Suprapubic skin (tissue), 4 donors: ENCODE measurements at regions not wholly inside any gene's neighbourhood (a gene's known extent, or its start where the extent isn't known, plus 50 kb on each side); places are given as distances from the start of the nearest gene placed in this dataset.

Source experiments
- DNase-seq, 2 donors: peaks; one replicate each; pipeline ENCODE4 v3.0.0-alpha.2; 2019; ENCODE audit warnings: low spot score in 2 of 2
- H3K27ac ChIP-seq: fragments of 200-600 bp; sonication (generic); one replicate; pipeline ENCODE4 v1.5.1; 2019
- H3K27me3 ChIP-seq: fragments of 200-600 bp; sonication (generic); one replicate; pipeline ENCODE4 v1.5.1; 2019
- H3K36me3 ChIP-seq: fragments of 200-600 bp; sonication (generic); one replicate; pipeline ENCODE4 v1.5.1; 2019
- H3K4me1 ChIP-seq: fragments of 200-600 bp; sonication (generic); one replicate; pipeline ENCODE4 v1.5.1; 2019
- H3K4me3 ChIP-seq: fragments of 200-600 bp; sonication (generic); one replicate; pipeline ENCODE4 v1.5.1; 2019; ENCODE audit warnings: mild to moderate bottlenecking
- H3K9me3 ChIP-seq: fragments of 200-600 bp; sonication (generic); one replicate; pipeline ENCODE4 v1.5.1; 2019
- CTCF ChIP-seq, 2 donors: fragments of 200-600 bp in 1 of 2; fragments of 450-650 bp in 1 of 2; sonication (generic) in 1 of 2; IDR thresholded peaks; one replicate each; pipeline ENCODE4 v1.5.1; 2016 to 2019; ENCODE audit warnings: antibody characterized with exemption in 2 of 2, mild to moderate bottlenecking in 1 of 2, moderate library complexity in 1 of 2
- EP300 ChIP-seq: sonication (generic); formaldehyde crosslinking; IDR thresholded peaks from one replicate; pipeline ENCODE4 v1.6.1; 2017; ENCODE audit warnings: antibody characterized with exemption
- POLR2A ChIP-seq, 2 donors: fragments of 450-650 bp; IDR thresholded peaks; one replicate each; pipeline ENCODE4 v1.6.1; 2017; ENCODE audit warnings: antibody characterized with exemption in 2 of 2, mild to moderate bottlenecking in 2 of 2, moderate library complexity in 2 of 2
- POLR2AphosphoS5 ChIP-seq, 3 donors: sonication (generic); formaldehyde crosslinking; IDR thresholded peaks; one replicate each; pipeline ENCODE4 v1.6.1; 2017; ENCODE audit warnings: antibody characterized with exemption in 3 of 3
- WGBS: methylation state at CpG from one replicate; pipeline ENCODE4 v1.1.5; 2018; 5-methylcytosine and 5-hydroxymethylcytosine counted together

GRCh38 chr11:59267196-59267595 is 54.5 kb upstream of the MPEG1 start:
- Histone ChIP-seq H3K27me3 (no peaks in the 10 kb centered on the region), H3K36me3 (no peaks in the 10 kb centered on the region), H3K27ac (no peak overlapping the region), H3K4me3 (no peak overlapping the region), H3K9me3 (no peaks in the 10 kb centered on the region), H3K4me1 (peaks cover 2% of the 10 kb centered on the region)
- TF ChIP-seq EP300, result no peak
- DNase-seq, result no peak
- WGBS, result 54% methylated on average over 4 of the region's 4 CpGs

- peaks cover 2% of the 10 kb centered on the region for H3K4me1 ChIP-seq
- H3K27me3 ChIP-seq, result no peaks in the 10 kb centered on the region
- TF ChIP-seq POLR2AphosphoS5 (IDR thresholded peaks at IDR 0.05), result no peak
- TF ChIP-seq POLR2A (IDR thresholded peaks at IDR 0.05), result no peak
- TF ChIP-seq EP300, result no peak
- TF ChIP-seq CTCF (IDR thresholded peaks at IDR 0.05), result no peak
- no peak overlapping the region for H3K4me3 ChIP-seq
- 78% methylated on average over 4 of the region's 4 CpGs for WGBS
- no peak overlapping the region for H3K27ac ChIP-seq
- H3K36me3 ChIP-seq, result no peaks in the 10 kb centered on the region
- no peak for DNase-seq
- H3K9me3 ChIP-seq, result no peaks in the 10 kb centered on the region
Observed at GRCh38 chr11:59266491-59266890, 53.8 kb upstream of the MPEG1 start.

GRCh38 chr11:59265735-59266134 is 53.0 kb upstream of the MPEG1 start:
- H3K36me3 ChIP-seq, result no peaks in the 10 kb centered on the region
- no CpG with 5 or more reads among the region's 1 CpG for WGBS
- peaks cover 2% of the 10 kb centered on the region for H3K4me1 ChIP-seq
- DNase-seq, result no peak
- H3K27me3 ChIP-seq, result no peaks in the 10 kb centered on the region
- no peak overlapping the region for H3K27ac ChIP-seq
- TF ChIP-seq CTCF (IDR thresholded peaks at IDR 0.05), result no peak
- no peak for TF ChIP-seq POLR2AphosphoS5 (IDR thresholded peaks at IDR 0.05)
- no peak for TF ChIP-seq EP300
- no peak for TF ChIP-seq POLR2A (IDR thresholded peaks at IDR 0.05)
- H3K9me3 ChIP-seq, result no peaks in the 10 kb centered on the region
- no peak overlapping the region for H3K4me3 ChIP-seq

- 81% methylated on average over 8 of the region's 8 CpGs for WGBS
- TF ChIP-seq EP300 (no peak), POLR2AphosphoS5 (IDR thresholded peaks at IDR 0.05) (no peak)
- H3K36me3 ChIP-seq, result no peaks in the 10 kb centered on the region
- no peaks in the 10 kb centered on the region for H3K27me3 ChIP-seq
- H3K27ac ChIP-seq, result no peak overlapping the region
- H3K4me3 ChIP-seq, result no peak overlapping the region
- no peaks in the 10 kb centered on the region for H3K9me3 ChIP-seq
- peaks cover 2% of the 10 kb centered on the region for H3K4me1 ChIP-seq
- no peak for DNase-seq
Observed at GRCh38 chr11:59264736-59265135, 52.0 kb upstream of the MPEG1 start.

GRCh38 chr11:59263225-59263894 is 50.6 kb upstream of the MPEG1 start:
- Histone ChIP-seq H3K4me3 (no peak overlapping the region), H3K36me3 (no peaks in the 10 kb centered on the region), H3K4me1 (peaks cover 2% of the 10 kb centered on the region), H3K9me3 (no peaks in the 10 kb centered on the region), H3K27ac (no peak overlapping the region), H3K27me3 (no peaks in the 10 kb centered on the region)
- no peak for TF ChIP-seq EP300
- no peak for TF ChIP-seq POLR2A (IDR thresholded peaks at IDR 0.05)
- no peak for TF ChIP-seq CTCF (IDR thresholded peaks at IDR 0.05)
- no peak for TF ChIP-seq POLR2AphosphoS5 (IDR thresholded peaks at IDR 0.05)
- DNase-seq, result no peak
- 82% methylated on average over 2 of the region's 9 CpGs for WGBS
